GM23338 (cell line): ENCODE measurements at regions not wholly inside any gene's neighbourhood (a gene's known extent, or its start where the extent isn't known, plus 50 kb on each side); places are given as distances from the start of the nearest gene placed in this dataset.

Source experiments
- CTCF ChIP-seq, 2 experiments: fragments of 200-600 bp in 1 of 2; sonication (generic) in 1 of 2; conservative IDR thresholded peaks; 2 replicates each; pipeline versions ENCODE4 v1.5.1 to v1.6.1; 2016 to 2017; ENCODE audit warnings: antibody characterized with exemption in 2 of 2, low read depth in 2 of 2, mild to moderate bottlenecking in 2 of 2, moderate library complexity in 1 of 2
- POLR2AphosphoS5 ChIP-seq: IDR thresholded peaks from 2 replicates; pipeline ENCODE4 v1.6.1; 2016; ENCODE audit warnings: antibody characterized with exemption, low read depth

- TF ChIP-seq POLR2AphosphoS5 = no peak
- no peak for TF ChIP-seq CTCF (conservative IDR thresholded peaks at IDR 0.05; ENCODE audit: low read depth in 2 of 2)
Observed at GRCh38 chr12:67891596-67891995, 97.7 kb upstream of the IFNG-AS1 start.
